ENCODE measurements at regions not wholly inside any gene's neighbourhood (a gene's known extent, or its start where the extent isn't known, plus 50 kb on each side); places are given as distances from the start of the nearest gene placed in this dataset.

DNA sequence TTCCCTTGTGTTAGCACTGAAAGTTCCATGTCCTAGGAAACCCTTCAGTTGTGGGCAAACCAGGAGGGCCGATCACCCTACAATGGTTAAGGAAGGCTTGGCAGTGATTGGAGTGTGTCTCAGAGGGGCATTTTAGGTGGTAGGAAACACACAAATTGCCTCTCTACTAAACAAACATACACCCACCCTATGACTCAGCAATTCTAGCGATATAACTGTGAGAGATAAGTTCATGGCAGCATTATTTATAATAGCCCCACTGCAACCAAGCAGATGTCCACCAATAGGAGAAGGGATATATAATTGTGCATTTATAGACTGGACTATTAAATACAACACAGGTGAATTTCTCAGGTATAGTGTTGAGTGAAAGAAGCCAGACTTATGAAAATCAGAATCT is 543.1 kb downstream of the UQCRFS1 start:
- TF ChIP-seq CTCF (conservative IDR thresholded peaks at IDR 0.05; ENCODE audit: low read depth, low read length) (no peak), EZH2 (IDR thresholded peaks at IDR 0.05; ENCODE audit: borderline replicate concordance, low read depth, low read length, poor library complexity, severe bottlenecking) (no peak)
